Endothelial cell of umbilical vein (primary cell): ENCODE measurements at regions not wholly inside any gene's neighbourhood (a gene's known extent, or its start where the extent isn't known, plus 50 kb on each side); places are given as distances from the start of the nearest gene placed in this dataset.

ENCODE experiments used
- MYC ChIP-seq: IDR thresholded peaks from one replicate; pipeline ENCODE4 v1.6.1; 2011; ENCODE audit warnings: mild to moderate bottlenecking, low read depth, low read length
- POLR2A ChIP-seq: IDR thresholded peaks from 2 replicates; pipeline ENCODE4 v1.6.1; 2012; ENCODE audit warnings: low read depth, mild to moderate bottlenecking, control low read depth, low read length
- POLR2AphosphoS5 ChIP-seq: IDR thresholded peaks from 2 replicates; pipeline ENCODE4 v1.6.1; 2012; ENCODE audit warnings: low read depth, mild to moderate bottlenecking, control low read depth, low read length, moderate library complexity; ENCODE audit not compliant: insufficient read depth
- TF ChIP-seq, protein P1 (sequence below): IDR thresholded peaks from 2 replicates; pipeline ENCODE4 v1.6.1; 2011; ENCODE audit not compliant: insufficient read depth, insufficient read length
- TF ChIP-seq, protein P2 (sequence below), 2 donors: IDR thresholded peaks; 1 replicate in 1 of 2; 2 replicates in 1 of 2; pipeline ENCODE4 v1.5.1; 2011; ENCODE audit warnings: low read length in 2 of 2, mild to moderate bottlenecking in 2 of 2, moderate library complexity in 2 of 2, control low read depth in 1 of 2, inconsistent platforms in 1 of 2, low read depth in 1 of 2; ENCODE audit not compliant: insufficient read depth in 1 of 2; ENCODE audit errors: extremely low read depth in 1 of 2

DNA sequence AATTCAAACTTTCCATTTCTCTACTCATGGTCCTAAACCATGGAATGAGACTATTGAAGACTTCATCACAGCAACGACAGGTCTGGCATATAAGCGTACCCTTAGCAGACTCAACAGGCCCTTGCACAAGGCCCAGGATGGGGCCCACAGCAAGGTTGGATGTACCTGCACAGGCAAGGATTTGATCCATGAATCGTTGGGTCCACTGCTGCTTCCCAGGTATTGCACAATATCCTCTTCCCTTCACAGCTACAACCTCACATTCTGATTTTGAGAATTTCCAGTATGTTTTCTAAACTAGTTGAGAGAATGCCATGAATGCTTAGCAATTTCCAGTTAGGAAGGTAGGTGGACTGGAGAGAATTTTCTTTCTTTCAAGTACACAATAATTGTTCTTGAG is 515.8 kb downstream of the SUCLG1 start:
- TF ChIP-seq, protein P1, sequence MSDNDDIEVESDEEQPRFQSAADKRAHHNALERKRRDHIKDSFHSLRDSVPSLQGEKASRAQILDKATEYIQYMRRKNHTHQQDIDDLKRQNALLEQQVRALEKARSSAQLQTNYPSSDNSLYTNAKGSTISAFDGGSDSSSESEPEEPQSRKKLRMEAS = no peak
- TF ChIP-seq POLR2A = no peak
- TF ChIP-seq, protein P2, sequence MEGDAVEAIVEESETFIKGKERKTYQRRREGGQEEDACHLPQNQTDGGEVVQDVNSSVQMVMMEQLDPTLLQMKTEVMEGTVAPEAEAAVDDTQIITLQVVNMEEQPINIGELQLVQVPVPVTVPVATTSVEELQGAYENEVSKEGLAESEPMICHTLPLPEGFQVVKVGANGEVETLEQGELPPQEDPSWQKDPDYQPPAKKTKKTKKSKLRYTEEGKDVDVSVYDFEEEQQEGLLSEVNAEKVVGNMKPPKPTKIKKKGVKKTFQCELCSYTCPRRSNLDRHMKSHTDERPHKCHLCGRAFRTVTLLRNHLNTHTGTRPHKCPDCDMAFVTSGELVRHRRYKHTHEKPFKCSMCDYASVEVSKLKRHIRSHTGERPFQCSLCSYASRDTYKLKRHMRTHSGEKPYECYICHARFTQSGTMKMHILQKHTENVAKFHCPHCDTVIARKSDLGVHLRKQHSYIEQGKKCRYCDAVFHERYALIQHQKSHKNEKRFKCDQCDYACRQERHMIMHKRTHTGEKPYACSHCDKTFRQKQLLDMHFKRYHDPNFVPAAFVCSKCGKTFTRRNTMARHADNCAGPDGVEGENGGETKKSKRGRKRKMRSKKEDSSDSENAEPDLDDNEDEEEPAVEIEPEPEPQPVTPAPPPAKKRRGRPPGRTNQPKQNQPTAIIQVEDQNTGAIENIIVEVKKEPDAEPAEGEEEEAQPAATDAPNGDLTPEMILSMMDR (IDR thresholded peaks at IDR 0.05; ENCODE audit: extremely low read depth in 1 of 2, insufficient read depth in 1 of 2, low read depth in 1 of 2, low read length in 2 of 2) = no peak
- no peak for TF ChIP-seq MYC
- TF ChIP-seq POLR2AphosphoS5 = no peak
